SU-DHL-6 (cell line): ENCODE measurements at regions not wholly inside any gene's neighbourhood (a gene's known extent, or its start where the extent isn't known, plus 50 kb on each side); places are given as distances from the start of the nearest gene placed in this dataset.

Source experiments
- H2AFZ ChIP-seq: fragments of 200-600 bp; sonication (generic); 2 replicates; pipeline ENCODE4 v1.6.1; 2014; ENCODE audit warnings: low read depth, mild to moderate bottlenecking, moderate library complexity, mixed read lengths, antibody characterized with exemption, low read length; ENCODE audit not compliant: severe bottlenecking
- H3F3A ChIP-seq: fragments of 200-600 bp; shearing (Covaris generic); 2 replicates; pipeline ENCODE4 v1.6.0; 2016; ENCODE audit warnings: antibody characterized with exemption, mild to moderate bottlenecking; ENCODE audit not compliant: insufficient read depth
- H3K27ac ChIP-seq: fragments of 200-600 bp; sonication (generic); 2 replicates; pipeline ENCODE4 v1.5.1; 2016; ENCODE audit warnings: low read depth, mild to moderate bottlenecking, low read length, moderate library complexity, mixed read lengths
- H3K27me3 ChIP-seq: fragments of 200-600 bp; sonication (generic), shearing (Covaris generic); 2 replicates; pipeline ENCODE4 v1.6.0; 2014; ENCODE audit warnings: mild to moderate bottlenecking, low read length
- H3K36me3 ChIP-seq: fragments of 200-600 bp; sonication (generic); 2 replicates; pipeline ENCODE4 v1.6.1; 2014; ENCODE audit warnings: mild to moderate bottlenecking, low read length, mixed read lengths
- H3K4me2 ChIP-seq: fragments of 300-600, 200-600 bp; shearing (Covaris generic), sonication (generic); 2 replicates; pipeline ENCODE4 v1.6.0; 2014; ENCODE audit warnings: low read length, low read depth, mild to moderate bottlenecking; ENCODE audit not compliant: poor library complexity, severe bottlenecking
- H3K4me3 ChIP-seq: fragments of 200-600 bp; sonication (generic); 2 replicates; pipeline ENCODE4 v1.5.1; 2014; ENCODE audit warnings: antibody characterized with exemption, low read length, mild to moderate bottlenecking, mixed read lengths; ENCODE audit not compliant: insufficient read depth, poor library complexity, severe bottlenecking
- H3K79me2 ChIP-seq: fragments of 200-600 bp; sonication (generic); 2 replicates; pipeline ENCODE4 v1.6.1; 2014; ENCODE audit warnings: mild to moderate bottlenecking, low read length, moderate library complexity; ENCODE audit not compliant: insufficient read depth
- H3K9ac ChIP-seq: fragments of 200-600 bp; sonication (generic); 2 replicates; pipeline ENCODE4 v1.7.0; 2014; ENCODE audit warnings: mild to moderate bottlenecking, low read length
- H3K9me2 ChIP-seq: fragments of 200-600 bp; sonication (generic); replicated peaks from 2 replicates; pipeline ENCODE4 v1.6.1; 2014; ENCODE audit warnings: low read length; ENCODE audit not compliant: insufficient read depth
- H3K9me3 ChIP-seq: fragments of 200-600 bp; sonication (generic); 2 replicates; pipeline ENCODE4 v1.6.1; 2014; ENCODE audit warnings: low read length, mixed read lengths; ENCODE audit not compliant: insufficient read depth
- H4K20me1 ChIP-seq: fragments of 200-600 bp; sonication (generic); 2 replicates; pipeline ENCODE4 v1.6.1; 2014; ENCODE audit warnings: low read depth, mild to moderate bottlenecking, antibody characterized with exemption, low read length, moderate library complexity, mixed read lengths
- EZH2phosphoT487 ChIP-seq: fragments of 200-600 bp; sonication (generic), shearing (Covaris generic); conservative IDR thresholded peaks from 2 replicates; pipeline ENCODE4 v1.6.1; 2018; ENCODE audit warnings: mild to moderate bottlenecking, antibody characterized with exemption, low read length, moderate library complexity, mixed read lengths
- TF ChIP-seq, protein P1 (sequence below): fragments of 200-600 bp; sonication (generic); IDR thresholded peaks from one replicate; pipeline ENCODE4 v1.5.1; 2017; ENCODE audit warnings: antibody characterized with exemption, mild to moderate bottlenecking, low read length, moderate library complexity; ENCODE audit not compliant: insufficient read depth, poor library complexity, severe bottlenecking

- no peak overlapping the region for H3K4me2 ChIP-seq
- no peak overlapping the region for H3K4me3 ChIP-seq
- no peak overlapping the region for H2AFZ ChIP-seq
- H3K9me2 ChIP-seq, result no peaks in the 10 kb centered on the region
- H3K27ac ChIP-seq, result no peak overlapping the region
- no peaks in the 10 kb centered on the region for H3K79me2 ChIP-seq
- H4K20me1 ChIP-seq, result no peaks in the 10 kb centered on the region
- H3K9ac ChIP-seq, result no peak overlapping the region
- H3K9me3 ChIP-seq, result no peaks in the 10 kb centered on the region
- H3F3A ChIP-seq, result no peaks in the 10 kb centered on the region
- H3K36me3 ChIP-seq, result no peaks in the 10 kb centered on the region
- no peaks in the 10 kb centered on the region for H3K27me3 ChIP-seq
- no peak for TF ChIP-seq EZH2phosphoT487
- TF ChIP-seq, protein P1, sequence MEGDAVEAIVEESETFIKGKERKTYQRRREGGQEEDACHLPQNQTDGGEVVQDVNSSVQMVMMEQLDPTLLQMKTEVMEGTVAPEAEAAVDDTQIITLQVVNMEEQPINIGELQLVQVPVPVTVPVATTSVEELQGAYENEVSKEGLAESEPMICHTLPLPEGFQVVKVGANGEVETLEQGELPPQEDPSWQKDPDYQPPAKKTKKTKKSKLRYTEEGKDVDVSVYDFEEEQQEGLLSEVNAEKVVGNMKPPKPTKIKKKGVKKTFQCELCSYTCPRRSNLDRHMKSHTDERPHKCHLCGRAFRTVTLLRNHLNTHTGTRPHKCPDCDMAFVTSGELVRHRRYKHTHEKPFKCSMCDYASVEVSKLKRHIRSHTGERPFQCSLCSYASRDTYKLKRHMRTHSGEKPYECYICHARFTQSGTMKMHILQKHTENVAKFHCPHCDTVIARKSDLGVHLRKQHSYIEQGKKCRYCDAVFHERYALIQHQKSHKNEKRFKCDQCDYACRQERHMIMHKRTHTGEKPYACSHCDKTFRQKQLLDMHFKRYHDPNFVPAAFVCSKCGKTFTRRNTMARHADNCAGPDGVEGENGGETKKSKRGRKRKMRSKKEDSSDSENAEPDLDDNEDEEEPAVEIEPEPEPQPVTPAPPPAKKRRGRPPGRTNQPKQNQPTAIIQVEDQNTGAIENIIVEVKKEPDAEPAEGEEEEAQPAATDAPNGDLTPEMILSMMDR, result no peak
Observed at GRCh38 chr2:196309691-196310090, 138.3 kb upstream of the STK17B start.

GRCh38 chr2:196314157-196314556 is 142.8 kb upstream of the STK17B start:
- Histone ChIP-seq H3K4me2 (no peak overlapping the region), H2AFZ (no peak overlapping the region), H3K9me3 (no peaks in the 10 kb centered on the region), H3K27me3 (no peaks in the 10 kb centered on the region), H3K9ac (no peak overlapping the region), H3K36me3 (no peaks in the 10 kb centered on the region), H3K9me2 (no peaks in the 10 kb centered on the region), H3K27ac (no peak overlapping the region), H3K4me3 (no peak overlapping the region), H3F3A (no peaks in the 10 kb centered on the region), H3K79me2 (no peaks in the 10 kb centered on the region), H4K20me1 (no peaks in the 10 kb centered on the region)
- no peak for TF ChIP-seq EZH2phosphoT487
- TF ChIP-seq, protein P1, result no peak

GRCh38 chr2:196314780-196315179 is 143.4 kb upstream of the STK17B start:
- H3K4me2 ChIP-seq, result no peak overlapping the region
- H3F3A ChIP-seq, result no peaks in the 10 kb centered on the region
- no peak overlapping the region for H3K4me3 ChIP-seq
- no peak overlapping the region for H3K27ac ChIP-seq
- no peaks in the 10 kb centered on the region for H3K9me2 ChIP-seq
- no peak overlapping the region for H2AFZ ChIP-seq
- H3K9me3 ChIP-seq, result no peaks in the 10 kb centered on the region
- TF ChIP-seq, protein P1, result no peak
- TF ChIP-seq EZH2phosphoT487, result no peak
- no peaks in the 10 kb centered on the region for H3K79me2 ChIP-seq
- no peaks in the 10 kb centered on the region for H3K36me3 ChIP-seq
- no peaks in the 10 kb centered on the region for H4K20me1 ChIP-seq
- H3K27me3 ChIP-seq, result no peaks in the 10 kb centered on the region
- H3K9ac ChIP-seq, result no peak overlapping the region
